ENCODE measurements at regions not wholly inside any gene's neighbourhood (a gene's known extent, or its start where the extent isn't known, plus 50 kb on each side); places are given as distances from the start of the nearest gene placed in this dataset.

DNA sequence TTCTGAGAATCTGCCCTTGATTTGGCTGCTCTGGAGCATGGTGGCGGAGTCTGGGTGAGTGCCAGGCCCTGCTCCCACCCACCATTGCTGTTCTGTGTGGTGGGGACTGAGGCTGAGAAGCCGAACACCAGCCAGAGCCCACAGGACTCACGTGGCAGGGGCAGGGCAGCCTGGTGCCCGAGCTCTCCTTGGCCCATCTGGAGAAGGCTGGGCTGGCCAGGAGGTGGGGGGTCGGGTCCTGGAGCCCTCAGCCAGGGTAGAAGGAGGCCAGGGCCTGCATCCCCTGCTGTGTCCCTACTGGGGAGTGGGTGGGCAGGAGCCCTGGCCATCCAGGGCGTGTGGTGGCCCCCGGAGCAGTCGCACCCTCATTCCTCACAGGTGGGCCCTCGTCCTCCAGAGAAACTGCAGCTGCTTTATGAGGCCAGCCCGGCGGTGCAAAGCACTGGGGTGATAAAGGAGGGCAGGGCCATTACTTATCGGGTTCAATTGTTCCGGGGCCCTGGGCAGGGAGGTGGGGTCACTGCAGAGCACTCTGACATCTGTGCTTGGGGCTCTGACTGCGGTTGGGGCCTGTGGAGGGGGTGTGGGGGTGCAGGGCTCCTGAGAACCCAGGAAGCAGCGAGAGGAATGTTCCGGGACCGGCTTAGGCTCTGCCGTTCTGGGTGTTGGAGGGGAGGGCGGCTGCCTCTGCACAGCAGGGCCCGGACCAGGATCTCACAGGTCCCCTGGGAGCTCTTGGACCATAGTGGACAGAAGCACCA is 217.5 kb upstream of the C14orf180 start:
- 32 to 54% (median 38%) methylated on average over 15 to 20 of the region's 20 CpGs for WGBS, 5 donors
- H3K9me3 ChIP-seq, result no peaks in the 10 kb centered on the region
- peaks cover 11 to 26% (median 19%) of the 10 kb centered on the region in 4 donors for H3K4me1 ChIP-seq
- peak; percentile 60 to 76 for DNase-seq
- intact Hi-C loops (cut with DNase I; ENCODE audit: low total_unique reads), result no loop called here
- H3K27ac ChIP-seq, result peak overlapping the region; percentile 20 to 75 (median 38)
- H3K4me3 ChIP-seq, result no peak overlapping the region
- no peaks in the 10 kb centered on the region for H3K36me3 ChIP-seq
- TF ChIP-seq POLR2A (IDR thresholded peaks at IDR 0.05) (no peak), POLR2AphosphoS5 (IDR thresholded peaks at IDR 0.05) (no peak), EP300 (IDR thresholded peaks at IDR 0.05) (no peak)
- TF ChIP-seq, protein P1, sequence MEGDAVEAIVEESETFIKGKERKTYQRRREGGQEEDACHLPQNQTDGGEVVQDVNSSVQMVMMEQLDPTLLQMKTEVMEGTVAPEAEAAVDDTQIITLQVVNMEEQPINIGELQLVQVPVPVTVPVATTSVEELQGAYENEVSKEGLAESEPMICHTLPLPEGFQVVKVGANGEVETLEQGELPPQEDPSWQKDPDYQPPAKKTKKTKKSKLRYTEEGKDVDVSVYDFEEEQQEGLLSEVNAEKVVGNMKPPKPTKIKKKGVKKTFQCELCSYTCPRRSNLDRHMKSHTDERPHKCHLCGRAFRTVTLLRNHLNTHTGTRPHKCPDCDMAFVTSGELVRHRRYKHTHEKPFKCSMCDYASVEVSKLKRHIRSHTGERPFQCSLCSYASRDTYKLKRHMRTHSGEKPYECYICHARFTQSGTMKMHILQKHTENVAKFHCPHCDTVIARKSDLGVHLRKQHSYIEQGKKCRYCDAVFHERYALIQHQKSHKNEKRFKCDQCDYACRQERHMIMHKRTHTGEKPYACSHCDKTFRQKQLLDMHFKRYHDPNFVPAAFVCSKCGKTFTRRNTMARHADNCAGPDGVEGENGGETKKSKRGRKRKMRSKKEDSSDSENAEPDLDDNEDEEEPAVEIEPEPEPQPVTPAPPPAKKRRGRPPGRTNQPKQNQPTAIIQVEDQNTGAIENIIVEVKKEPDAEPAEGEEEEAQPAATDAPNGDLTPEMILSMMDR (IDR thresholded peaks at IDR 0.05), result no peak
- peaks cover 0 to 9% (median 0%) of the 10 kb centered on the region in 3 donors for H3K27me3 ChIP-seq

DNA sequence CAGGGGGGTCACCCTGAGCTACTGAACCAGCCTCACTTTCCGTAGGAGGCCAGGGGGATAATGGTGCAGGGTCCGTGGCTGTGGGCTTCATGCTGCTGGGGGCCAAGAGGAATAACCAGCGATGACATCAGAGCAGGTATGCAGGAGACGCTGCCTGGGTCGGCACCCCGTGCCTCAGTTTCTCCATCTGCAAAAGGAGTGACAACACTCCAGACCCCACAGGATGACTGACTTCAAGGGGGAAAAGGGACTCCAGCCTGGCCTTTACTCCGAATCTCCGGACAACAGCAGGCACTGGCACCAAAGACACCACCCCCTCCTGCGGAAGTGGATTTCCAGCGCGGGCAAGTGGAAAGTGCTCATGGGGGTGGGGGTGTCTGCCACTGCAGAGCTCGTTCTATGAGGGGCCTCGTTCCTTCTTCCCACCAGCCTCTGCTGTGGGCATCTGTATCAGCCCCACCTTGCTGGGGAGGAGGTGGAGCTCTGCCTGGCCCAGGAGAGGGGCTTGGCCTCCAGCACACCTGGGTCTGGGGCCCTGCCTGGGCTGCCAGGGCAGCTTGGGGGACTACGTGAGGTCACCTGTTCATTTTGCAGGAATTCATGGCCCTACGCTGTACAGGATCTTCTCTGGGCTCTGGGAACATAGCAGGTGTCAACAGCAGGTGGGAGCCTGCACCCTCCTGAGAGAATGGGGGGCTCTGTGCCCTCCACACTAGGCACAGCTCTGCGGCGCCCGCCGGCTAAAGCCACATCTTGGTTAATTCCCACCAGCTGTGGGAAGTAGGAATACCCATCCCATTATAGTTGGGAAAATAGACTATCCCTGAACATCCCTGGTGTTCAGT is 216.6 kb upstream of the C14orf180 start:
- no peak overlapping the region for H3K4me3 ChIP-seq
- WGBS, 5 donors, result 48 to 88% (median 76%) methylated on average over 15 to 19 of the region's 19 CpGs
- peaks cover 11 to 26% (median 19%) of the 10 kb centered on the region in 4 donors for H3K4me1 ChIP-seq
- TF ChIP-seq, protein P1 (IDR thresholded peaks at IDR 0.05), result no peak
- TF ChIP-seq EP300 (IDR thresholded peaks at IDR 0.05) (no peak), POLR2A (IDR thresholded peaks at IDR 0.05) (no peak), POLR2AphosphoS5 (IDR thresholded peaks at IDR 0.05) (no peak)
- no peaks in the 10 kb centered on the region for H3K36me3 ChIP-seq
- no peak for DNase-seq
- peaks cover 0 to 9% (median 0%) of the 10 kb centered on the region in 3 donors for H3K27me3 ChIP-seq
- no peaks in the 10 kb centered on the region for H3K9me3 ChIP-seq
- intact Hi-C loops (cut with DNase I; ENCODE audit: low total_unique reads), result no loop called here
- H3K27ac ChIP-seq, result peak overlapping the region; percentile 20 to 75 (median 38)

DNA sequence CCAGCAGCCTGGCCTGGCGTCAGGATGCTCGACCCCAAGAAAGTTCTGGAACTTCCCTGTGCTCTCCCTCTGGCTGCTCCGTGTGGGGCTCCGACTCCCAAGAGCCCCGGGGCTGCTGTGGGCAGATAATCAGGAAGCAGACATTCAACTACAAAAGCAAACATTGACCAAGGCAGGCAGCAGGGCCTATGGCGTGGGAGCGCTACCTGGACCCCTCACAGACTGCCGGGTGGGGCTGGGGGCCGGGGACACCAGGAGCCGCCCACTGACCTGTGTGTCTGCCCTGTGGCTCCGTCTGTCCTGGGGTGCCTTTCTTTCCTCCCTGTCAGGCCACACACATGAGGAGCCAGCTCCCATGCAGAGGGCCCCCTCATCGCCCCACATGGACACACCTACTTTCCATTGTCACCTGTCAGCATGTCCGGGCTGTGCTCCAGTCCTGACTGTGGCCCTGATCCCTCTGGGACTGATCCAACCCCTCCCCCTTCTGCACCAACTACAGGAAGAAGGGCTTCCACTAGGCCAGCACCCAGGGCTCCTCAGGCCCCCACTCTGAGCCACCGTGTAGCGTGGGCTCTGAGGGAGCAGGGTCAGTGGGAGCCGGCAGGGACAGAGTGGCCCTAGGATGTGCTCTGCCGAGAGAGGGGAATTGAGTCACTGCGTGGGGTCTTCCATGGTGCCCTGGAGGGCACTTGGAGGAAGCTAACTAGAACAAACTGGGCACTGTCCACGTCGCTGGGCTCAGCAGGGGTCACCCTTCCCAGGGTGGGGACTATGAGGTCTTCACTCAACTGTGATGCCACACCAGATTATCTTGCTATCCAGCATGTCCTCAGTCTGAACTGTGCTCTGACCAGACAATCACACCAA is 215.4 kb upstream of the C14orf180 start:
- Histone ChIP-seq H3K27ac (peak overlapping the region in 3 of 5 donors; percentile 12 to 75 (median 31)), H3K36me3 (no peaks in the 10 kb centered on the region), H3K4me3 (no peak overlapping the region), H3K27me3 (peaks cover 0 to 20% (median 5%) of the 10 kb centered on the region in 3 donors), H3K9me3 (no peaks in the 10 kb centered on the region), H3K4me1 (peaks cover 11 to 26% (median 19%) of the 10 kb centered on the region in 4 donors)
- TF ChIP-seq POLR2AphosphoS5 (IDR thresholded peaks at IDR 0.05), result no peak
- no peak for TF ChIP-seq EP300 (IDR thresholded peaks at IDR 0.05)
- TF ChIP-seq, protein P1 (IDR thresholded peaks at IDR 0.05), result no peak
- no peak for TF ChIP-seq POLR2A (IDR thresholded peaks at IDR 0.05)
- intact Hi-C loops (cut with DNase I; ENCODE audit: low total_unique reads), result no loop called here
- 37 to 61% (median 45%) methylated on average over 14 to 20 of the region's 20 CpGs for WGBS, 5 donors
- DNase-seq, result peak in 1 of 2 donors; percentile 78

DNA sequence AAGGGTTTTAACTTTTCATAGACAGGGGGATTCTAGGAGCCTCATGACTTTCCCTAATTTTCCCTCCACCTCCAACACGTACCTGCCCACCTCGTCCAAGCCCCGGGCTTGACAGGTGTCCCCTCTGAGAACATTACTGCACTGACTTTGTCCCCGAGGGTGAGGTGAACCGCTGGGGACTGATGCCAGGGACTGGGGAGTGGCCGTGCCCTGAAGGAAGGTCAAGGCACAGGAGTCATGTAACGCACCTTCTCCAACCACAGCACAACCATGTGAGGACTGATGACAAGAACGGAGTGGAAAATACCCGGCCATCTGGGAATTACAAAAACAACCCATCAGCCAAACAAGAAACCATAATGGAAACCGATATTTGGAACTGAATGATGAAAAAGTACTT is 214.7 kb upstream of the C14orf180 start:
- no peak for TF ChIP-seq POLR2A (IDR thresholded peaks at IDR 0.05)
- TF ChIP-seq, protein P1 (IDR thresholded peaks at IDR 0.05), result no peak
- no peak overlapping the region for H3K4me3 ChIP-seq
- no peaks in the 10 kb centered on the region for H3K36me3 ChIP-seq
- H3K27ac ChIP-seq, result no peak overlapping the region
- 78 to 83% (median 80%) methylated on average over 10 of the region's 10 CpGs for WGBS, 5 donors
- no peaks in the 10 kb centered on the region for H3K9me3 ChIP-seq
- DNase-seq, result no peak
- H3K4me1 ChIP-seq, result peaks cover 11 to 26% (median 19%) of the 10 kb centered on the region in 4 donors
- peaks cover 0 to 23% (median 5%) of the 10 kb centered on the region in 3 donors for H3K27me3 ChIP-seq
- intact Hi-C loops (cut with DNase I; ENCODE audit: low total_unique reads), result no loop called here
